ENCODE measurements at regions not wholly inside any gene's neighbourhood (a gene's known extent, or its start where the extent isn't known, plus 50 kb on each side); places are given as distances from the start of the nearest gene placed in this dataset.

- no peak for TF ChIP-seq NFRKB (IDR thresholded peaks at IDR 0.05)
- no peak for TF ChIP-seq CTBP1 (IDR thresholded peaks at IDR 0.05; ENCODE audit: borderline replicate concordance)
- no peak for TF ChIP-seq BHLHE40 (IDR thresholded peaks at IDR 0.05; ENCODE audit: borderline replicate concordance)
- no peak for TF ChIP-seq HDGF (IDR thresholded peaks at IDR 0.05; ENCODE audit: borderline replicate concordance)
- TF ChIP-seq FOXA1 (IDR thresholded peaks at IDR 0.05), result no peak
- no peak for TF ChIP-seq TARDBP (IDR thresholded peaks at IDR 0.05)
- no peak for TF ChIP-seq ARNT (IDR thresholded peaks at IDR 0.05)
- no peak for TF ChIP-seq SP1 (IDR thresholded peaks at IDR 0.05)
Measured at GRCh38 chr10:60569681-60570080, 180.0 kb upstream of the ANK3 start.

All from HEK293T (cell line).